Lung (tissue), 11 donors: ENCODE measurements at regions not wholly inside any gene's neighbourhood (a gene's known extent, or its start where the extent isn't known, plus 50 kb on each side); places are given as distances from the start of the nearest gene placed in this dataset.

Experiments
- ATAC-seq: fragments of 200-7000 bp; cut with Tn5 transposase; one replicate; pipeline ENCODE4 v1.9.1; 2020; ENCODE audit warnings: moderate number of reproducible peaks; ENCODE audit not compliant: insufficient read depth, low FRiP score
- DNase-seq, 3 donors: peaks; one replicate each; pipeline ENCODE4 v3.0.0-alpha.2; 2013 to 2017
- H3K27ac ChIP-seq, 2 donors: one replicate each; pipeline ENCODE4 v1.5.1; 2013; ENCODE audit warnings: mild to moderate bottlenecking in 2 of 2, moderate library complexity in 2 of 2, control low read depth in 1 of 2, inconsistent platforms in 1 of 2, low read depth in 1 of 2, low read length in 1 of 2
- H3K27me3 ChIP-seq, 3 donors: one replicate each; pipeline ENCODE4 v1.5.1; 2013; ENCODE audit warnings: low read length in 2 of 3; ENCODE audit not compliant: control insufficient read depth in 3 of 3, insufficient read depth in 3 of 3
- H3K36me3 ChIP-seq, 4 donors: one replicate each; pipeline ENCODE4 v1.5.1; 2013; ENCODE audit warnings: low read length in 4 of 4, mild to moderate bottlenecking in 1 of 4, moderate library complexity in 1 of 4; ENCODE audit not compliant: control insufficient read depth in 4 of 4, insufficient read depth in 4 of 4
- H3K4me1 ChIP-seq, 5 donors: one replicate each; pipeline ENCODE4 v1.5.1; 2013; ENCODE audit warnings: low read length in 5 of 5, mild to moderate bottlenecking in 2 of 5, moderate library complexity in 1 of 5; ENCODE audit not compliant: control insufficient read depth in 5 of 5, insufficient read depth in 5 of 5
- H3K4me3 ChIP-seq: one replicate; pipeline ENCODE4 v1.5.1; 2013; ENCODE audit warnings: mild to moderate bottlenecking, control low read depth, moderate library complexity
- H3K9ac ChIP-seq, 2 donors: one replicate each; pipeline ENCODE4 v1.5.1; 2013; ENCODE audit warnings: low read length in 2 of 2, control low read depth in 1 of 2; ENCODE audit not compliant: insufficient read depth in 1 of 2
- H3K9me3 ChIP-seq, 4 donors: one replicate each; pipeline ENCODE4 v1.5.1; 2013; ENCODE audit warnings: low read length in 3 of 4, mild to moderate bottlenecking in 1 of 4, moderate library complexity in 1 of 4; ENCODE audit not compliant: control insufficient read depth in 4 of 4, insufficient read depth in 3 of 4
- CTCF ChIP-seq: IDR thresholded peaks from 2 replicates; pipeline ENCODE4 v1.5.1; 2012; ENCODE audit warnings: mild to moderate bottlenecking; ENCODE audit errors: control extremely low read depth, extremely low read depth
- WGBS, 2 donors: extraction: QIAGEN DNeasy Blood & Tissue Kit; methylation state at CpG; one replicate each; pipeline ENCODE4 v1.1.7; 2013; 5-methylcytosine and 5-hydroxymethylcytosine counted together
- donor health status: control.
- donor health status: control.
- donor health status: Bipolar disorder and iron deficiency.
- donor health status: healthy.
- donor health status: DM: yes; HTN: yes; CAD: no.

DNA sequence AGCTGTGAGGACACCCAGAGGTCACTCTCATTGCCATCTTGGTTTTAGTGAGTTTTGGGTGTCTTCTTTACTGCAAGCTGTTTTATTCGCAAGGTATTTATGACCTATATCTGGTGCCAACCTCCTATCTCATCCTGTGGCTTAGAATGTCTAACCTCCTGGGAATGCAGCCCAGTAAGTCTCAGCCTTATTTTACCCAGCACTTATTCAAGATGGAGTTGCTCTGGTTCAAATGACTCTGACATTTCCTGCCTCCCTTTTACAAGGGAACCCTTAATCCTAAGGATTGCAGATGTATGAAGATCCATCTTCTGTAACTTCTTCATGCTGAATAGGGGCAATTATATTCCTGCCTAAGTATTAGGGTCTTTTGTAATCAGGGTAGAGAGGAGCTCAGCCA is 708.0 kb downstream of the TMEM182 start:
- 91 to 95% methylated on average over 1 of the region's 1 CpG for WGBS, 2 donors
- DNase-seq (no peak), ATAC-seq (no peak)
- Histone ChIP-seq H3K27ac (no peak overlapping the region), H3K9ac (no peak overlapping the region), H3K27me3 (no peaks in the 10 kb centered on the region), H3K36me3 (no peaks in the 10 kb centered on the region), H3K9me3 (peaks cover 0 to 2% (median 0%) of the 10 kb centered on the region in 4 donors), H3K4me1 (no peaks in the 10 kb centered on the region), H3K4me3 (no peak overlapping the region)
- no peak for TF ChIP-seq CTCF

DNA sequence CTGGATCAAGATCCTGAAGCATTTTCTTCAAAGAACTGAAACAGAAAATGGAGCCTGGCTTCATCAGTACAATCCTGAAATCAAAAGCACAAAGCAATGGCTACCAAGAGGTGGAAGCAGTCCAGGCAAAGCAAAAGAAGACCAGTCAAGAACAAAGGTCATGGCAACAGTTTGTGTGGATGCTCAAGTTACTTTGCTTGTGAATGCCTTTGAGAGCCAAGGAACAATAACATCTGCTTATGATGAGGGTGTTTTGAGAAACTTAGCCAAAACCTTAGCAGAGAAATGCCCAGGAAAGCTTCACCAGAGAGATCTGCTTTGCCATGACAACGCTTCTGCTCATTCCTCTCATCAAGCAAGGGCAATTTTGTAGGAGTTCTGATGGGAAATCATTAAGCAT is 723.1 kb downstream of the TMEM182 start:
- H3K4me1 ChIP-seq: no peaks in the 10 kb centered on the region
- H3K27me3 ChIP-seq: no peaks in the 10 kb centered on the region
- H3K27ac ChIP-seq: no peak overlapping the region
- peaks cover 0 to 2% (median 0%) of the 10 kb centered on the region in 4 donors for H3K9me3 ChIP-seq
- 86 to 88% methylated on average over 1 of the region's 1 CpG for WGBS, 2 donors
- TF ChIP-seq CTCF: no peak
- no peak overlapping the region for H3K9ac ChIP-seq
- no peak overlapping the region for H3K4me3 ChIP-seq
- ATAC-seq (no peak), DNase-seq (peak in 1 of 3 donors; percentile 0)
- no peaks in the 10 kb centered on the region for H3K36me3 ChIP-seq

DNA sequence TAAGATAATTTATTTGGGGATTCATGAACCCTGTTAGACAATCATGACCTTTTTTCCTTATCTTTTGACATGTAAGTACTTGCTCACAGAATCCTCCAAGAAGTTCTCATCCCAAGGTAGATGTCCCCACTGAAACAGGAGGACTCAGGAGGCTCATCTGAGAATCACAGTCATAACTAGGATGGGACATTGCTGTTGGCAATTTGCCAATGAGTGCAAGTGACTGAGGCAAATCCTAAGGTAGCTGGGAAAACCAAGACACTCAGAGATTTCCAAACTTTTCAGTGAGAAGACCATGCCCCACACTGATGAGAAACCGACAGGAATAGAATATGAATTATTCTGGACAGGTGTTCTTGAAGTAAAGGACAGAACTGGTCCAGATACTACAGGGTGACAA is 735.0 kb downstream of the TMEM182 start:
- H3K27ac ChIP-seq: no peak overlapping the region
- DNase-seq (no peak), ATAC-seq (no peak)
- TF ChIP-seq CTCF: no peak
- H3K4me3 ChIP-seq: no peak overlapping the region
- WGBS, 2 donors: 65 to 74% methylated on average over 1 of the region's 1 CpG
- H3K36me3 ChIP-seq: no peaks in the 10 kb centered on the region
- H3K9me3 ChIP-seq: peaks cover 0 to 3% (median 0%) of the 10 kb centered on the region in 4 donors
- no peak overlapping the region for H3K9ac ChIP-seq
- H3K4me1 ChIP-seq: no peaks in the 10 kb centered on the region
- H3K27me3 ChIP-seq: no peaks in the 10 kb centered on the region

GRCh38 chr2:103506812-103507211 is 745.0 kb downstream of the TMEM182 start:
- H3K9me3 ChIP-seq: peaks cover 0 to 4% (median 0%) of the 10 kb centered on the region in 4 donors
- H3K4me1 ChIP-seq: no peaks in the 10 kb centered on the region
- no peaks in the 10 kb centered on the region for H3K27me3 ChIP-seq
- WGBS, 2 donors: 70 to 76% methylated on average over 4 of the region's 4 CpGs
- no peaks in the 10 kb centered on the region for H3K36me3 ChIP-seq
- H3K4me3 ChIP-seq: no peak overlapping the region
- no peak for TF ChIP-seq CTCF
- H3K9ac ChIP-seq: no peak overlapping the region
- no peak overlapping the region for H3K27ac ChIP-seq
- ATAC-seq (no peak), DNase-seq (no peak)
